ENCODE measurements at regions not wholly inside any gene's neighbourhood (a gene's known extent, or its start where the extent isn't known, plus 50 kb on each side); places are given as distances from the start of the nearest gene placed in this dataset.

DNA sequence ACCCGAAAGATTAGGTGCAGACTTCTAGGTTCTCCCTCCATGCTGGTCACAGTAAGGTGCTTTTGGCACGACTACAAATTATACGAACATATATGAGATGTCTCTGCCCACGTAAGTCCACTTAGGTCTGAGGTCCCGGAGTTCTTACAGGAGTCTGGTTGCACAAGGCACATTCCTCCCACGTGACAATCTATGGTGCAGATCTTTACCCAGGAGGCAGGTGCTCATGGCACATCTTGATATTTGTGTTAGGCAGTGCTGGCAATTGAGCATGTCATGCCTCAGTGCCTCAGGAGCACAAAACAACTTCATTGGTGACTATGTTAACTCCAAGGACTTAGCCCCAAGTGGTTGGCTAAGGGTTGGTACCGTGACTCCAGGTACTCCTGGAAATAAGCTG is 92.0 kb upstream of the AMN1 start:
- TF ChIP-seq, protein P1, sequence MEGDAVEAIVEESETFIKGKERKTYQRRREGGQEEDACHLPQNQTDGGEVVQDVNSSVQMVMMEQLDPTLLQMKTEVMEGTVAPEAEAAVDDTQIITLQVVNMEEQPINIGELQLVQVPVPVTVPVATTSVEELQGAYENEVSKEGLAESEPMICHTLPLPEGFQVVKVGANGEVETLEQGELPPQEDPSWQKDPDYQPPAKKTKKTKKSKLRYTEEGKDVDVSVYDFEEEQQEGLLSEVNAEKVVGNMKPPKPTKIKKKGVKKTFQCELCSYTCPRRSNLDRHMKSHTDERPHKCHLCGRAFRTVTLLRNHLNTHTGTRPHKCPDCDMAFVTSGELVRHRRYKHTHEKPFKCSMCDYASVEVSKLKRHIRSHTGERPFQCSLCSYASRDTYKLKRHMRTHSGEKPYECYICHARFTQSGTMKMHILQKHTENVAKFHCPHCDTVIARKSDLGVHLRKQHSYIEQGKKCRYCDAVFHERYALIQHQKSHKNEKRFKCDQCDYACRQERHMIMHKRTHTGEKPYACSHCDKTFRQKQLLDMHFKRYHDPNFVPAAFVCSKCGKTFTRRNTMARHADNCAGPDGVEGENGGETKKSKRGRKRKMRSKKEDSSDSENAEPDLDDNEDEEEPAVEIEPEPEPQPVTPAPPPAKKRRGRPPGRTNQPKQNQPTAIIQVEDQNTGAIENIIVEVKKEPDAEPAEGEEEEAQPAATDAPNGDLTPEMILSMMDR (IDR thresholded peaks at IDR 0.05): no peak
- no peak for TF ChIP-seq POLR2A (IDR thresholded peaks at IDR 0.05)
